ENCODE measurements at regions not wholly inside any gene's neighbourhood (a gene's known extent, or its start where the extent isn't known, plus 50 kb on each side); places are given as distances from the start of the nearest gene placed in this dataset.

DNA sequence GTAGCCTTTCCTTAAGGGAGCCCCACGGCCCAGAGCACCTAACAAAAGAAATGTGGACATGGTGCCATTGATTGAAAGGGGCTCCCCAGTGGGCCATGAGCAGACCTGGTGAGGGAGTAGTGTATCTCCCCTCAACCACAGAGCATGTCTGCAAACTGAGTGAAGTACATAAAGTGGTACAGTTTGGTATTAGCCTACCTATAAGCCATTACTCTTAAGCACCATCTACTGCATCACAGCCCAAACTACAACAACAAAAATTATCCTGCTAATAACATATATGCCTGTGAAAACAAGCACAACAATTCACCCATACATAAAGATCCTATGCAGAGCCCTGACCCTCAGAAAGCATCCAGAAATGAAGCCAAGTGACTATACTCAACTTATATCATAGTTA is 407.8 kb downstream of the PTPRC start:
- Histone ChIP-seq H3K4me1 (no peaks in the 10 kb centered on the region), H3K36me3 (ENCODE audit: control insufficient read depth, insufficient read depth, low read length) (no peaks in the 10 kb centered on the region), H3K9me3 (no peaks in the 10 kb centered on the region), H3K4me3 (ENCODE audit: low read depth, low read length) (no peak overlapping the region), H3K27me3 (replicated peaks; ENCODE audit: control insufficient read depth, insufficient read depth, low read length) (no peaks in the 10 kb centered on the region)
- no peak overlapping the region for H3K4me3 Mint-ChIP-seq (ENCODE audit: unreplicated experiment)
- peaks cover 4% of the 10 kb centered on the region for H3K27me3 Mint-ChIP-seq (ENCODE audit: insufficient read depth, unreplicated experiment)
- no TSS peak for BruUV-seq (replicated peaks)
- TF ChIP-seq, protein P1, sequence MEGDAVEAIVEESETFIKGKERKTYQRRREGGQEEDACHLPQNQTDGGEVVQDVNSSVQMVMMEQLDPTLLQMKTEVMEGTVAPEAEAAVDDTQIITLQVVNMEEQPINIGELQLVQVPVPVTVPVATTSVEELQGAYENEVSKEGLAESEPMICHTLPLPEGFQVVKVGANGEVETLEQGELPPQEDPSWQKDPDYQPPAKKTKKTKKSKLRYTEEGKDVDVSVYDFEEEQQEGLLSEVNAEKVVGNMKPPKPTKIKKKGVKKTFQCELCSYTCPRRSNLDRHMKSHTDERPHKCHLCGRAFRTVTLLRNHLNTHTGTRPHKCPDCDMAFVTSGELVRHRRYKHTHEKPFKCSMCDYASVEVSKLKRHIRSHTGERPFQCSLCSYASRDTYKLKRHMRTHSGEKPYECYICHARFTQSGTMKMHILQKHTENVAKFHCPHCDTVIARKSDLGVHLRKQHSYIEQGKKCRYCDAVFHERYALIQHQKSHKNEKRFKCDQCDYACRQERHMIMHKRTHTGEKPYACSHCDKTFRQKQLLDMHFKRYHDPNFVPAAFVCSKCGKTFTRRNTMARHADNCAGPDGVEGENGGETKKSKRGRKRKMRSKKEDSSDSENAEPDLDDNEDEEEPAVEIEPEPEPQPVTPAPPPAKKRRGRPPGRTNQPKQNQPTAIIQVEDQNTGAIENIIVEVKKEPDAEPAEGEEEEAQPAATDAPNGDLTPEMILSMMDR (IDR thresholded peaks at IDR 0.05; ENCODE audit: insufficient read depth in 1 of 2, low read depth in 1 of 2, low read length in 1 of 2, severe bottlenecking in 1 of 2, unreplicated experiment in 1 of 2), result no peak
- CTCF ChIA-PET, result no interaction called here
- intact Hi-C loops (cut with micrococcal nuclease; ENCODE audit: unreplicated experiment), result loop anchor here (1.0 kb wide), 1 partner anchor 275 kb away; no protein-coding TSS in a partner anchor
- no peak for DNase-seq
- H3K4me1 Mint-ChIP-seq (ENCODE audit: low read depth, unreplicated experiment), result no peaks in the 10 kb centered on the region
- H3K27ac Mint-ChIP-seq (ENCODE audit: unreplicated experiment), result no peak overlapping the region
- H3K9me3 Mint-ChIP-seq (ENCODE audit: unreplicated experiment), result no peaks in the 10 kb centered on the region
- POLR2A ChIA-PET, result no interaction called here
- H3K36me3 Mint-ChIP-seq (ENCODE audit: insufficient read depth, unreplicated experiment), result no peaks in the 10 kb centered on the region

DNA sequence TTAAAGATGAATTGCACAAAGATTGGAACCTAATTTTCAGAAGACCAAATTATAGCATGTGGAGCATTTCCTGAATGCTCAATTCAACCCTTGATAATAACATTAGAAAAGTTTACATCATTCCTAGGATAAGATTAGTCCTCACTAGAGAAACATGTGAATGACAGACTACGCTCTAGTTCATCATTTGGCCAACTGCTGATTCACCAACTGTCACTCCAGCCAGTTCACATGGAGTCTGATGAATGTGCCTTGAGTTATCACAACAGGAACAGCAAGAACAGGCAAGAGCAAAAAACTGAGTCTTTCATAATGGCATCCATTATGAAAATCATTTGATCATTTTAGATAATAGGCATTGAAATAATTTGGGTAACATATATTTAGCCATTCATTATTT is 415.9 kb downstream of the PTPRC start:
- ChIA-PET POLR2A (no interaction called here), CTCF (no interaction called here)
- Mint-ChIP-seq H3K9me3 (ENCODE audit: unreplicated experiment) (no peaks in the 10 kb centered on the region), H3K27me3 (ENCODE audit: insufficient read depth, unreplicated experiment) (peaks cover 3% of the 10 kb centered on the region), H3K27ac (ENCODE audit: unreplicated experiment) (no peak overlapping the region), H3K4me3 (ENCODE audit: unreplicated experiment) (no peak overlapping the region), H3K36me3 (ENCODE audit: insufficient read depth, unreplicated experiment) (no peaks in the 10 kb centered on the region), H3K4me1 (ENCODE audit: low read depth, unreplicated experiment) (no peaks in the 10 kb centered on the region)
- intact Hi-C loops (cut with micrococcal nuclease; ENCODE audit: unreplicated experiment), result no loop called here
- no TSS peak for BruUV-seq (replicated peaks)
- H3K4me3 ChIP-seq (ENCODE audit: low read depth, low read length), result no peak overlapping the region
- no peaks in the 10 kb centered on the region for H3K9me3 ChIP-seq
- TF ChIP-seq, protein P1 (IDR thresholded peaks at IDR 0.05; ENCODE audit: insufficient read depth in 1 of 2, low read depth in 1 of 2, low read length in 1 of 2, severe bottlenecking in 1 of 2, unreplicated experiment in 1 of 2), result no peak
- no peaks in the 10 kb centered on the region for H3K36me3 ChIP-seq (ENCODE audit: control insufficient read depth, insufficient read depth, low read length)
- no peaks in the 10 kb centered on the region for H3K4me1 ChIP-seq
- DNase-seq, result no peak
- H3K27me3 ChIP-seq (replicated peaks; ENCODE audit: control insufficient read depth, insufficient read depth, low read length), result no peaks in the 10 kb centered on the region

DNA sequence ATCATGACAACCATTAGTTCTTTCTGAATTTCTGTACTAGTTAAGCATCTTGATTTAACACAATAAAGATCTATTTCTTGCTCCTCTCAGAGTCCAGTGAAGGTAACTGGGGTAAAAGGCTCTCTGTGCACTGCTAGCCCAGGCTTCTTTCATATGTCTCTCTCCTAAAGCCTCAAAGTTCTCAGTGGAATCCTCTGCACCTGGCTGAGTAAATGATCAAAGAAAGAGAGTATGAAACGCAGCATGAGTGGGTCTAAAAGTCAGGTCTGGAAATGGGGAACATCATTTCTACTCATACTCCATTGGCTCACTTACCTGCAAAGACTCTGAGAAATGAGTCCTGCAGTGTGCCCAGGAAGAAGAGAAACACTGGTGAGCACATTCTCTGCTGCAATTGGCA is 418.5 kb downstream of the PTPRC start:
- Histone ChIP-seq H3K4me3 (ENCODE audit: low read depth, low read length) (no peak overlapping the region), H3K4me1 (no peaks in the 10 kb centered on the region), H3K9me3 (no peaks in the 10 kb centered on the region), H3K27me3 (replicated peaks; ENCODE audit: control insufficient read depth, insufficient read depth, low read length) (no peaks in the 10 kb centered on the region), H3K36me3 (ENCODE audit: control insufficient read depth, insufficient read depth, low read length) (no peaks in the 10 kb centered on the region)
- no peak for DNase-seq
- intact Hi-C loops (cut with micrococcal nuclease; ENCODE audit: unreplicated experiment), result no loop called here
- H3K9me3 Mint-ChIP-seq (ENCODE audit: unreplicated experiment), result no peaks in the 10 kb centered on the region
- no peaks in the 10 kb centered on the region for H3K36me3 Mint-ChIP-seq (ENCODE audit: insufficient read depth, unreplicated experiment)
- no peaks in the 10 kb centered on the region for H3K27me3 Mint-ChIP-seq (ENCODE audit: insufficient read depth, unreplicated experiment)
- TF ChIP-seq, protein P1 (IDR thresholded peaks at IDR 0.05; ENCODE audit: insufficient read depth in 1 of 2, low read depth in 1 of 2, low read length in 1 of 2, severe bottlenecking in 1 of 2, unreplicated experiment in 1 of 2), result no peak
- no TSS peak for BruUV-seq (replicated peaks)
- no peaks in the 10 kb centered on the region for H3K4me1 Mint-ChIP-seq (ENCODE audit: low read depth, unreplicated experiment)
- H3K27ac Mint-ChIP-seq (ENCODE audit: unreplicated experiment), result no peak overlapping the region
- ChIA-PET POLR2A (no interaction called here), CTCF (no interaction called here)
- no peak overlapping the region for H3K4me3 Mint-ChIP-seq (ENCODE audit: unreplicated experiment)

All from Caco-2 (cell line).